ENCODE measurements at regions not wholly inside any gene's neighbourhood (a gene's known extent, or its start where the extent isn't known, plus 50 kb on each side); places are given as distances from the start of the nearest gene placed in this dataset.

DNA sequence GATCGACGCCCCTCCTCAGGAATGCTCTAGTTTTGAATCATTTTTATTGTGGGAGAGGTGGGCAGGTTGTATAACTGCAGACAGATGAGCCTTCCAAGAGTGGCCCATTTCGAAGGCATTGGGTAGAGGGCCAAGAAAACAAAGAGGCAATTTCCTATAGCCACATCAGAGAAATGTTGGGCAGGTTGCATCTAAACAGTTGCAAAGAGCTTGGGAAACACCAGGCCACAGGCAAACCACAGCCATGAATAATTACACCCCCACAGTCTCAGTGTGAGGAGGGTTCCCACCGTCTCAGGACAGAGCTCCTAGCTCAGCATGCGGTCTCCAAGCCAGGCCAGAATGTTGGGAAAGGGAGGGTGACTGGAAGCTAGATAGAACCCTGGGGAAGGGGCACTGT, 257.3 kb downstream of the ABHD5 start:
- Histone ChIP-seq H3K4me1 (ENCODE audit: control insufficient read depth in 5 of 5, insufficient read depth in 5 of 5, low read length in 5 of 5) (no peaks in the 10 kb centered on the region), H3K9ac (ENCODE audit: insufficient read depth in 1 of 2, low read length in 2 of 2) (no peak overlapping the region), H3K4me3 (no peak overlapping the region), H3K27me3 (ENCODE audit: control insufficient read depth in 3 of 3, insufficient read depth in 3 of 3, low read length in 2 of 3) (peaks cover 0 to 2% (median 0%) of the 10 kb centered on the region in 3 donors), H3K9me3 (ENCODE audit: control insufficient read depth in 4 of 4, insufficient read depth in 3 of 4, low read length in 3 of 4) (peaks cover 0 to 6% (median 0%) of the 10 kb centered on the region in 4 donors), H3K27ac (ENCODE audit: low read depth in 1 of 2, low read length in 1 of 2) (no peak overlapping the region), H3K36me3 (ENCODE audit: control insufficient read depth in 4 of 4, insufficient read depth in 4 of 4, low read length in 4 of 4) (no peaks in the 10 kb centered on the region)
- ATAC-seq (ENCODE audit: insufficient read depth, low FRiP score) (no peak), DNase-seq (no peak)
- TF ChIP-seq CTCF (IDR thresholded peaks at IDR 0.05; ENCODE audit: control extremely low read depth, extremely low read depth), result no peak
- WGBS, 2 donors, result 70 to 73% methylated on average over 5 of the region's 5 CpGs

- TF ChIP-seq CTCF (IDR thresholded peaks at IDR 0.05; ENCODE audit: control extremely low read depth, extremely low read depth), result no peak
- Histone ChIP-seq H3K27ac (ENCODE audit: low read depth in 1 of 2, low read length in 1 of 2) (no peak overlapping the region), H3K4me1 (ENCODE audit: control insufficient read depth in 5 of 5, insufficient read depth in 5 of 5, low read length in 5 of 5) (no peaks in the 10 kb centered on the region), H3K4me3 (no peak overlapping the region), H3K27me3 (ENCODE audit: control insufficient read depth in 3 of 3, insufficient read depth in 3 of 3, low read length in 2 of 3) (peaks cover 0 to 4% (median 2%) of the 10 kb centered on the region in 3 donors), H3K9ac (ENCODE audit: insufficient read depth in 1 of 2, low read length in 2 of 2) (no peak overlapping the region), H3K36me3 (ENCODE audit: control insufficient read depth in 4 of 4, insufficient read depth in 4 of 4, low read length in 4 of 4) (no peaks in the 10 kb centered on the region), H3K9me3 (ENCODE audit: control insufficient read depth in 4 of 4, insufficient read depth in 3 of 4, low read length in 3 of 4) (peaks cover 0 to 6% (median 0%) of the 10 kb centered on the region in 4 donors)
- 77 to 87% methylated on average over 6 of the region's 6 CpGs for WGBS, 2 donors
- ATAC-seq (ENCODE audit: insufficient read depth, low FRiP score) (no peak), DNase-seq (no peak)
These were observed 258.9 kb downstream of the ABHD5 start for GRCh38 chr3:43949594-43949993.

- H3K36me3 ChIP-seq (ENCODE audit: control insufficient read depth in 4 of 4, insufficient read depth in 4 of 4, low read length in 4 of 4), result no peaks in the 10 kb centered on the region
- WGBS, 2 donors, result 50 to 60% methylated on average over 4 of the region's 4 CpGs
- no peak overlapping the region for H3K9ac ChIP-seq (ENCODE audit: insufficient read depth in 1 of 2, low read length in 2 of 2)
- DNase-seq, result no peak
- no peak overlapping the region for H3K27ac ChIP-seq (ENCODE audit: low read depth in 1 of 2, low read length in 1 of 2)
- no peaks in the 10 kb centered on the region for H3K4me1 ChIP-seq (ENCODE audit: control insufficient read depth in 5 of 5, insufficient read depth in 5 of 5, low read length in 5 of 5)
- ATAC-seq (ENCODE audit: insufficient read depth, low FRiP score), result no peak
- TF ChIP-seq CTCF (IDR thresholded peaks at IDR 0.05; ENCODE audit: control extremely low read depth, extremely low read depth), result no peak
- peaks cover 0 to 6% (median 0%) of the 10 kb centered on the region in 4 donors for H3K9me3 ChIP-seq (ENCODE audit: control insufficient read depth in 4 of 4, insufficient read depth in 3 of 4, low read length in 3 of 4)
- peaks cover 0 to 8% (median 2%) of the 10 kb centered on the region in 3 donors for H3K27me3 ChIP-seq (ENCODE audit: control insufficient read depth in 3 of 3, insufficient read depth in 3 of 3, low read length in 2 of 3)
- H3K4me3 ChIP-seq, result no peak overlapping the region
These were observed 260.0 kb downstream of the ABHD5 start for GRCh38 chr3:43950775-43951174.

- H3K9me3 ChIP-seq (ENCODE audit: control insufficient read depth in 4 of 4, insufficient read depth in 3 of 4, low read length in 3 of 4), result peaks cover 0 to 6% (median 0%) of the 10 kb centered on the region in 4 donors
- ATAC-seq (ENCODE audit: insufficient read depth, low FRiP score), result no peak
These were observed 261.1 kb downstream of the ABHD5 start for GRCh38 chr3:43951813-43952212.

More at GRCh38 chr3:43951813-43952212, 261.1 kb downstream of the ABHD5 start:
- Histone ChIP-seq H3K9ac (ENCODE audit: insufficient read depth in 1 of 2, low read length in 2 of 2) (no peak overlapping the region), H3K27ac (ENCODE audit: low read depth in 1 of 2, low read length in 1 of 2) (no peak overlapping the region), H3K36me3 (ENCODE audit: control insufficient read depth in 4 of 4, insufficient read depth in 4 of 4, low read length in 4 of 4) (no peaks in the 10 kb centered on the region), H3K27me3 (ENCODE audit: control insufficient read depth in 3 of 3, insufficient read depth in 3 of 3, low read length in 2 of 3) (peaks cover 0 to 8% (median 2%) of the 10 kb centered on the region in 3 donors), H3K4me1 (ENCODE audit: control insufficient read depth in 5 of 5, insufficient read depth in 5 of 5, low read length in 5 of 5) (no peaks in the 10 kb centered on the region), H3K4me3 (no peak overlapping the region)
- no peak for TF ChIP-seq CTCF (IDR thresholded peaks at IDR 0.05; ENCODE audit: control extremely low read depth, extremely low read depth)
- WGBS, 2 donors, result 83 to 89% methylated on average over 4 of the region's 4 CpGs
- DNase-seq, result no peak

Measured in lung (tissue), 11 donors.